ENCODE measurements at regions not wholly inside any gene's neighbourhood (a gene's known extent, or its start where the extent isn't known, plus 50 kb on each side); places are given as distances from the start of the nearest gene placed in this dataset.

DNA sequence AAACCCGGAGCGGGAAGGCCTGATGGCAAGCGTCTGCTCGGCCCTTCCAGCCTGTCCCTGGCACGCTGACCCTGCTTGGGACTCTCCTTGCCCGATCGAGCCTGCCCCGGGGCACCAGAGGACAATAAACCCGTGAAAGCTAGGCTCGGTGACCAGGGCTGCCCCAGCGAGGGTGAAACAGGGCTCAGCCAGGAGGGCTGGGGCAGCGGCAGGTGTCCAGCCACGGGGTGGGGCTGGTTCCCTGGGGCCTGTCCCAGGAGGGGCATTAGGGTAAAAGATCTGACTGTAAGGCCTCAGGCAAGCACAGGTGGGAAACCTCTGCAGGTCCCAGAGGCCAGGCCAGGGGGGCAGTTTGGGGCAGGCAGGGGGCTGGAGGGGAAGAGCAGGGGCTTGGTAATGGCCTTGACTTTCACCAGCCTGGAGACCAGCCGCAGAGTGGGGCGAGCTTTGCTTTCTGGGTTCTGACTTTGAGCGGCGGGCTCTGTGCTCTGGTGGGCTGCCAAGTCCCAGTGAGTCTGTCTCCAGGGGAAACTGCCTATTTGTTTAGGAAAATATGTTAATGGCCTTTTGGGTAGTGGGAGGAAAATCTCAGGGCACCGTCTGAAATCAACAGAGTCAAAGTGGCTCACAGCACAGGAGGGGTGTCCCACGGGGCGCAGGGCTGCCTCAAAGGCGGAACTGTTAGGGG is 68.2 kb upstream of the INPP5A start:
- TF ChIP-seq, protein P1, sequence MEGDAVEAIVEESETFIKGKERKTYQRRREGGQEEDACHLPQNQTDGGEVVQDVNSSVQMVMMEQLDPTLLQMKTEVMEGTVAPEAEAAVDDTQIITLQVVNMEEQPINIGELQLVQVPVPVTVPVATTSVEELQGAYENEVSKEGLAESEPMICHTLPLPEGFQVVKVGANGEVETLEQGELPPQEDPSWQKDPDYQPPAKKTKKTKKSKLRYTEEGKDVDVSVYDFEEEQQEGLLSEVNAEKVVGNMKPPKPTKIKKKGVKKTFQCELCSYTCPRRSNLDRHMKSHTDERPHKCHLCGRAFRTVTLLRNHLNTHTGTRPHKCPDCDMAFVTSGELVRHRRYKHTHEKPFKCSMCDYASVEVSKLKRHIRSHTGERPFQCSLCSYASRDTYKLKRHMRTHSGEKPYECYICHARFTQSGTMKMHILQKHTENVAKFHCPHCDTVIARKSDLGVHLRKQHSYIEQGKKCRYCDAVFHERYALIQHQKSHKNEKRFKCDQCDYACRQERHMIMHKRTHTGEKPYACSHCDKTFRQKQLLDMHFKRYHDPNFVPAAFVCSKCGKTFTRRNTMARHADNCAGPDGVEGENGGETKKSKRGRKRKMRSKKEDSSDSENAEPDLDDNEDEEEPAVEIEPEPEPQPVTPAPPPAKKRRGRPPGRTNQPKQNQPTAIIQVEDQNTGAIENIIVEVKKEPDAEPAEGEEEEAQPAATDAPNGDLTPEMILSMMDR (IDR thresholded peaks at IDR 0.05; ENCODE audit: low read length), result no peak
- TF ChIP-seq EZH2 (optimal IDR thresholded peaks at IDR 0.05; ENCODE audit: low read depth, low read length), result no peak
